Calu3 (cell line): ENCODE measurements at regions not wholly inside any gene's neighbourhood (a gene's known extent, or its start where the extent isn't known, plus 50 kb on each side); places are given as distances from the start of the nearest gene placed in this dataset.

Experiments used
- BruUV-seq: library from RNA; stranded (reverse); fragments of 400-500 nt; replicated peaks from 2 replicates; lab custom pipeline; 2021; lab: Mats Ljungman, UMichigan
- CTCF ChIA-PET: fragments of 300-600 bp; sonication (Branson Sonifier 250); formaldehyde crosslinking; loops from one replicate; lab custom pipeline; 2022; ENCODE audit warnings: antibody characterized with exemption; lab: Charles Lee
- DNase-seq: peaks from one replicate; pipeline ENCODE4 v3.0.0; 2022
- H3K27ac Mint-ChIP-seq: one replicate; pipeline ENCODE4 v1.8.0; 2022; ENCODE audit warnings: mixed read lengths; ENCODE audit not compliant: unreplicated experiment
- H3K27me3 Mint-ChIP-seq: one replicate; pipeline ENCODE4 v1.8.0; 2022; ENCODE audit warnings: mixed read lengths; ENCODE audit not compliant: unreplicated experiment
- H3K36me3 Mint-ChIP-seq: one replicate; pipeline ENCODE4 v1.8.0; 2022; ENCODE audit warnings: mild to moderate bottlenecking, moderate library complexity, mixed read lengths; ENCODE audit not compliant: insufficient read depth, unreplicated experiment
- H3K4me1 Mint-ChIP-seq: one replicate; pipeline ENCODE4 v1.8.0; 2022; ENCODE audit warnings: mild to moderate bottlenecking, low read depth, mixed read lengths; ENCODE audit not compliant: unreplicated experiment
- H3K4me3 Mint-ChIP-seq: one replicate; pipeline ENCODE4 v1.8.0; 2022; ENCODE audit warnings: mild to moderate bottlenecking, low read depth, moderate library complexity, mixed read lengths; ENCODE audit not compliant: unreplicated experiment
- H3K9me3 Mint-ChIP-seq: one replicate; pipeline ENCODE4 v1.8.0; 2022; ENCODE audit warnings: low read depth, mixed read lengths; ENCODE audit not compliant: unreplicated experiment
- CTCF ChIP-seq: fragments of 200-600 bp; IDR thresholded peaks from one replicate; pipeline ENCODE4 v1.8.0; 2022; ENCODE audit warnings: antibody characterized with exemption; ENCODE audit not compliant: unreplicated experiment
- intact Hi-C: fragments of 100-400 bp; cut with micrococcal nuclease; formaldehyde crosslinking; loops from one replicate; pipeline ENCODE4 v1.10.0; 2022; ENCODE audit not compliant: unreplicated experiment

DNA sequence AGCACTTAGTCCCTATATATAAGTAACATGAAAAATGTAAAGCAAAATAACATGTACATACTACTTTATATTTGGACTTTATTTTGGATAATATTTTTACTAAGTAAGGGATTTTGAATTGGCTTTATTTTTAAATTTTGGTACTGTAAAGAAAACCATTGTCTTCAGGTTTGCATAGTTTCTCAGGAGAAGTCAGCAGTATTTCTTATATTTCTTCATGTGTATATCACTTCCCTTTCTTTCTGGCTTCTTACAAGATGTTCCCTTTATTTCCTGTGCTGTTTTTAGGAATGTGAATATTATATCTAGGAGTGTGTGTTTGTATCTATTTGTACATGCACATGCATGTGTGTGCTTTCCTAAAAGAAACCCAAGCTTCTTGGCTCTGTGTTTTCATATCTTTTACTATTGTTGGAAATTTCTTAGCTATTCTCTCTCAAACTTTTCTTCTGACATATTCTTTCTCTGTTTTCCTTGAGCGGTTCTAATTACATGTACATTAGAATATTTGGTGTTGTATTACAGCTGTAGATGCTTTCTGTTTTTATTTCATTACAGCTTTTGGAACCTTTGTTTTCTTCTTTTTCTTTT is 1549.7 kb upstream of the ACVR2A start:
- no peak for DNase-seq
- no TSS peak for BruUV-seq
- Mint-ChIP-seq H3K4me1 (no peaks in the 10 kb centered on the region), H3K27ac (no peak overlapping the region), H3K36me3 (no peaks in the 10 kb centered on the region), H3K27me3 (no peaks in the 10 kb centered on the region), H3K9me3 (peaks cover 6% of the 10 kb centered on the region), H3K4me3 (no peak overlapping the region)
- intact Hi-C loops: no loop called here
- CTCF ChIA-PET: no interaction called here
- no peak for TF ChIP-seq CTCF

GRCh38 chr2:146287281-146287680 is 1557.5 kb upstream of the ACVR2A start:
- Mint-ChIP-seq H3K36me3 (no peaks in the 10 kb centered on the region), H3K4me1 (no peaks in the 10 kb centered on the region), H3K27me3 (no peaks in the 10 kb centered on the region), H3K4me3 (no peak overlapping the region), H3K27ac (no peak overlapping the region), H3K9me3 (peaks cover 6% of the 10 kb centered on the region)
- intact Hi-C loops: no loop called here
- no peak for TF ChIP-seq CTCF
- CTCF ChIA-PET: no interaction called here
- BruUV-seq: no TSS peak
- DNase-seq: no peak

DNA sequence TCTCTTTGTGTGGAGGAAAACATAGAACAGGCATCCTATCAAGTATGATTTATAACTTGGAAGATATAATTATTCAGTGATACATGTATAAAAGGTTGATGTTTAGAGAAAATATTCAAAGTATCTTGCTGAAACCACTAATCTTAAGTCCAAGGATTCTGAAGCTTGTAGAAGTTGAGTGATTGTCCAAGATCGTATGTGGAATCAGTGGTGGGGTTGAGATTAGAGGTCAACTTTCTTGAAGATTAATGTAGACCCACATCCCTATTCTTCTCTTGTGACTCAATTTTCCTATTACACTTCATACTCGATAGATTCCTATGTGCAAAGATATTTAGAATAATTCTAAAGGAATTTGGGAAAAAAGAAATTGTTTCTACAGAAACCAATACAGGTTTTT is 1565.9 kb upstream of the ACVR2A start:
- H3K4me3 Mint-ChIP-seq: no peak overlapping the region
- TF ChIP-seq CTCF: no peak
- no TSS peak for BruUV-seq
- no peaks in the 10 kb centered on the region for H3K9me3 Mint-ChIP-seq
- DNase-seq: no peak
- H3K27ac Mint-ChIP-seq: no peak overlapping the region
- intact Hi-C loops: no loop called here
- no peaks in the 10 kb centered on the region for H3K4me1 Mint-ChIP-seq
- H3K36me3 Mint-ChIP-seq: no peaks in the 10 kb centered on the region
- CTCF ChIA-PET: interaction anchor here (0.6 kb wide), 1 partner anchor 1418 kb away, joined by 4 read pairs; no protein-coding TSS in a partner anchor
- H3K27me3 Mint-ChIP-seq: no peaks in the 10 kb centered on the region

- Mint-ChIP-seq H3K27ac (peak overlapping the region; percentile 10), H3K9me3 (no peaks in the 10 kb centered on the region), H3K4me1 (no peaks in the 10 kb centered on the region), H3K27me3 (no peaks in the 10 kb centered on the region), H3K36me3 (no peaks in the 10 kb centered on the region), H3K4me3 (no peak overlapping the region)
- CTCF ChIA-PET: no interaction called here
- intact Hi-C loops: no loop called here
- no peak for DNase-seq
- BruUV-seq: no TSS peak
- no peak for TF ChIP-seq CTCF
Measured at GRCh38 chr2:146271131-146271831, 1573.5 kb upstream of the ACVR2A start.
